IPS-20b (cell line): ENCODE measurements at regions not wholly inside any gene's neighbourhood (a gene's known extent, or its start where the extent isn't known, plus 50 kb on each side); places are given as distances from the start of the nearest gene placed in this dataset.

Experiments
- H3K27ac ChIP-seq: one replicate; pipeline ENCODE4 v1.5.1; 2013; ENCODE audit warnings: low read length
- H3K27me3 ChIP-seq: 2 replicates; pipeline ENCODE4 v1.6.1; 2013; ENCODE audit warnings: mild to moderate bottlenecking, low read length, inconsistent platforms; ENCODE audit not compliant: insufficient read depth
- H3K36me3 ChIP-seq: 2 replicates; pipeline ENCODE4 v1.6.1; 2013; ENCODE audit warnings: low read depth, mild to moderate bottlenecking, inconsistent platforms, low read length, moderate library complexity; ENCODE audit not compliant: insufficient read depth
- H3K4me1 ChIP-seq: 2 replicates; pipeline ENCODE4 v1.6.1; 2013; ENCODE audit warnings: mild to moderate bottlenecking, control low read depth, inconsistent platforms, low read length, moderate library complexity; ENCODE audit not compliant: insufficient read depth
- H3K4me3 ChIP-seq: 2 replicates; pipeline ENCODE4 v1.5.1; 2013; ENCODE audit warnings: mild to moderate bottlenecking, low read length, inconsistent platforms
- H3K9ac ChIP-seq: 2 replicates; pipeline ENCODE4 v1.6.1; 2013; ENCODE audit warnings: low read depth, mild to moderate bottlenecking, inconsistent platforms, low read length, moderate library complexity
- H3K9me3 ChIP-seq: 2 replicates; pipeline ENCODE4 v1.6.1; 2013; ENCODE audit warnings: mild to moderate bottlenecking, low read depth, low read length, inconsistent platforms; ENCODE audit not compliant: insufficient read depth

GRCh38 chr5:167247816-167248215 lies 1043.6 kb upstream of the WWC1 start:
- Histone ChIP-seq H3K27me3 (no peaks in the 10 kb centered on the region), H3K27ac (no peak overlapping the region), H3K4me3 (no peak overlapping the region), H3K9me3 (no peaks in the 10 kb centered on the region), H3K36me3 (no peaks in the 10 kb centered on the region), H3K4me1 (no peaks in the 10 kb centered on the region), H3K9ac (no peak overlapping the region)

- H3K27ac ChIP-seq: no peak overlapping the region
- H3K9ac ChIP-seq: no peak overlapping the region
- no peaks in the 10 kb centered on the region for H3K27me3 ChIP-seq
- no peaks in the 10 kb centered on the region for H3K4me1 ChIP-seq
- H3K9me3 ChIP-seq: no peaks in the 10 kb centered on the region
- no peak overlapping the region for H3K4me3 ChIP-seq
- no peaks in the 10 kb centered on the region for H3K36me3 ChIP-seq
Observed at GRCh38 chr5:167248257-167248656, 1043.2 kb upstream of the WWC1 start.

- H3K9me3 ChIP-seq: no peaks in the 10 kb centered on the region
- no peak overlapping the region for H3K27ac ChIP-seq
- H3K27me3 ChIP-seq: no peaks in the 10 kb centered on the region
- no peak overlapping the region for H3K4me3 ChIP-seq
- peaks cover 5% of the 10 kb centered on the region for H3K4me1 ChIP-seq
- no peak overlapping the region for H3K9ac ChIP-seq
- no peaks in the 10 kb centered on the region for H3K36me3 ChIP-seq
Observed at GRCh38 chr5:167250996-167251395, 1040.4 kb upstream of the WWC1 start.

- H3K9me3 ChIP-seq: no peaks in the 10 kb centered on the region
- peaks cover 6% of the 10 kb centered on the region for H3K4me1 ChIP-seq
- no peak overlapping the region for H3K27ac ChIP-seq
- no peaks in the 10 kb centered on the region for H3K36me3 ChIP-seq
- H3K27me3 ChIP-seq: no peaks in the 10 kb centered on the region
- no peak overlapping the region for H3K9ac ChIP-seq
- no peak overlapping the region for H3K4me3 ChIP-seq
Observed at GRCh38 chr5:167254132-167254531, 1037.3 kb upstream of the WWC1 start.

- Histone ChIP-seq H3K27ac (no peak overlapping the region), H3K9me3 (no peaks in the 10 kb centered on the region), H3K36me3 (no peaks in the 10 kb centered on the region), H3K27me3 (no peaks in the 10 kb centered on the region), H3K9ac (no peak overlapping the region), H3K4me1 (peaks cover 6% of the 10 kb centered on the region), H3K4me3 (no peak overlapping the region)
Observed at GRCh38 chr5:167255926-167256325, 1035.5 kb upstream of the WWC1 start.

GRCh38 chr5:167259806-167260205 lies 1031.6 kb upstream of the WWC1 start:
- H3K27me3 ChIP-seq: no peaks in the 10 kb centered on the region
- no peaks in the 10 kb centered on the region for H3K36me3 ChIP-seq
- peaks cover 4% of the 10 kb centered on the region; the same call in 1 of the 2 replicates for H3K4me1 ChIP-seq
- no peak overlapping the region for H3K4me3 ChIP-seq
- no peak overlapping the region for H3K27ac ChIP-seq
- H3K9me3 ChIP-seq: no peaks in the 10 kb centered on the region
- H3K9ac ChIP-seq: no peak overlapping the region

GRCh38 chr5:167261309-167262100 lies 1029.9 kb upstream of the WWC1 start:
- Histone ChIP-seq H3K4me3 (no peak overlapping the region), H3K27me3 (no peaks in the 10 kb centered on the region), H3K9ac (no peak overlapping the region), H3K9me3 (no peaks in the 10 kb centered on the region), H3K27ac (no peak overlapping the region), H3K4me1 (no peaks in the 10 kb centered on the region), H3K36me3 (no peaks in the 10 kb centered on the region)

- Histone ChIP-seq H3K9ac (no peak overlapping the region), H3K4me1 (no peaks in the 10 kb centered on the region), H3K27me3 (no peaks in the 10 kb centered on the region), H3K27ac (no peak overlapping the region), H3K4me3 (no peak overlapping the region), H3K36me3 (no peaks in the 10 kb centered on the region), H3K9me3 (no peaks in the 10 kb centered on the region)
Observed at GRCh38 chr5:167263185-167263584, 1028.3 kb upstream of the WWC1 start.

- H3K27me3 ChIP-seq: no peaks in the 10 kb centered on the region
- no peak overlapping the region for H3K4me3 ChIP-seq
- H3K36me3 ChIP-seq: no peaks in the 10 kb centered on the region
- H3K9ac ChIP-seq: no peak overlapping the region
- no peaks in the 10 kb centered on the region for H3K9me3 ChIP-seq
- H3K27ac ChIP-seq: no peak overlapping the region
- H3K4me1 ChIP-seq: peaks cover 5% of the 10 kb centered on the region; the same call in 1 of the 2 replicates
Observed at GRCh38 chr5:167264348-167264747, 1027.1 kb upstream of the WWC1 start.

GRCh38 chr5:167268337-167268736 lies 1023.1 kb upstream of the WWC1 start:
- H3K36me3 ChIP-seq: no peaks in the 10 kb centered on the region
- no peaks in the 10 kb centered on the region for H3K27me3 ChIP-seq
- no peaks in the 10 kb centered on the region for H3K9me3 ChIP-seq
- H3K4me3 ChIP-seq: no peak overlapping the region
- H3K27ac ChIP-seq: no peak overlapping the region
- H3K4me1 ChIP-seq: peaks cover 8% of the 10 kb centered on the region; the same call in 1 of the 2 replicates
- no peak overlapping the region for H3K9ac ChIP-seq

GRCh38 chr5:167269146-167269545 lies 1022.3 kb upstream of the WWC1 start:
- Histone ChIP-seq H3K27me3 (no peaks in the 10 kb centered on the region), H3K9me3 (no peaks in the 10 kb centered on the region), H3K9ac (no peak overlapping the region), H3K4me1 (peaks cover 8% of the 10 kb centered on the region; the same call in 1 of the 2 replicates), H3K36me3 (no peaks in the 10 kb centered on the region), H3K4me3 (no peak overlapping the region), H3K27ac (no peak overlapping the region)

- Histone ChIP-seq H3K4me1 (peaks cover 8% of the 10 kb centered on the region; the same call in 1 of the 2 replicates), H3K27me3 (no peaks in the 10 kb centered on the region), H3K36me3 (no peaks in the 10 kb centered on the region), H3K9me3 (no peaks in the 10 kb centered on the region), H3K9ac (no peak overlapping the region), H3K27ac (no peak overlapping the region), H3K4me3 (no peak overlapping the region)
Observed at GRCh38 chr5:167271081-167271480, 1020.4 kb upstream of the WWC1 start.
